ENCODE measurements at regions not wholly inside any gene's neighbourhood (a gene's known extent, or its start where the extent isn't known, plus 50 kb on each side); places are given as distances from the start of the nearest gene placed in this dataset.

DNA sequence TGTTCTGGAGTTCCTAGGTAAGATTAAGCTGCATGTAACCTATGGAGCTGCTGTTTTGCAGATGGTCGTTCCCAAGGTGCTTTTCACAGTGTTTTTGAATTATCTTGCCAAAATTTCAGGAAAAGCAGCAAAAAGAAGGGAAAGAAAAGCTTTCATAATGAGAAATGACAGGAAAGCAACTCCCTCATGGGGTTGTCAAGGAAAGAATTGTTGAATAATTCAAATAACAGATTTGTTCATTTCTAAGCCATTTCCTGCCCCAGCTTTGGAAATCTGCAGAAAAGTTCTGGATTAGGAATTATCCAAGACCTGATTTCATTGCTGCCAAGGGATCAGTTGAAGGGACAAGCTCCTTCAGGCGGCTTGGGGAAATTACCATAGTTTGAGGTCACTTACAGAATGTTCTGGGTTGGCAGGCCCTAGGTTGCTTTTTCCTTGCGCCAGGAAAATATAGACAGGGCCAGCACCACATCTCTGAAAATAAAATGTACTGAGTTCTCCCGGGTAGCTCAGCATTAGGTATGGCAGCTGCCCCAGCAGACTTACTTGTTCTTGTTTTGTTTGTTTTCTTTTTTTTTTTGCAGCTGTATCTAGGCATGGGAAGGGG lies 354.7 kb downstream of the STIM2 start:
- Histone ChIP-seq H3K4me3 (no peak overlapping the region), H3K36me3 (replicated peaks in 1 of 2; ENCODE audit: insufficient read depth in 1 of 2, low read depth in 2 of 2) (no peaks in the 10 kb centered on the region), H3K27me3 (no peaks in the 10 kb centered on the region), H3K4me1 (no peaks in the 10 kb centered on the region), H3K27ac (no peak overlapping the region), H3K9me3 (no peaks in the 10 kb centered on the region)
- ATAC-seq = no peak
- TF ChIP-seq, protein P1, sequence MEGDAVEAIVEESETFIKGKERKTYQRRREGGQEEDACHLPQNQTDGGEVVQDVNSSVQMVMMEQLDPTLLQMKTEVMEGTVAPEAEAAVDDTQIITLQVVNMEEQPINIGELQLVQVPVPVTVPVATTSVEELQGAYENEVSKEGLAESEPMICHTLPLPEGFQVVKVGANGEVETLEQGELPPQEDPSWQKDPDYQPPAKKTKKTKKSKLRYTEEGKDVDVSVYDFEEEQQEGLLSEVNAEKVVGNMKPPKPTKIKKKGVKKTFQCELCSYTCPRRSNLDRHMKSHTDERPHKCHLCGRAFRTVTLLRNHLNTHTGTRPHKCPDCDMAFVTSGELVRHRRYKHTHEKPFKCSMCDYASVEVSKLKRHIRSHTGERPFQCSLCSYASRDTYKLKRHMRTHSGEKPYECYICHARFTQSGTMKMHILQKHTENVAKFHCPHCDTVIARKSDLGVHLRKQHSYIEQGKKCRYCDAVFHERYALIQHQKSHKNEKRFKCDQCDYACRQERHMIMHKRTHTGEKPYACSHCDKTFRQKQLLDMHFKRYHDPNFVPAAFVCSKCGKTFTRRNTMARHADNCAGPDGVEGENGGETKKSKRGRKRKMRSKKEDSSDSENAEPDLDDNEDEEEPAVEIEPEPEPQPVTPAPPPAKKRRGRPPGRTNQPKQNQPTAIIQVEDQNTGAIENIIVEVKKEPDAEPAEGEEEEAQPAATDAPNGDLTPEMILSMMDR (IDR thresholded peaks at IDR 0.05) = no peak
- no peak for TF ChIP-seq POLR2A (IDR thresholded peaks at IDR 0.05)
- 71 to 74% methylated on average over 4 of the region's 4 CpGs for WGBS, 2 donors
- intact Hi-C loops (cut with DNase I) = no loop called here
- no peak for DNase-seq

DNA sequence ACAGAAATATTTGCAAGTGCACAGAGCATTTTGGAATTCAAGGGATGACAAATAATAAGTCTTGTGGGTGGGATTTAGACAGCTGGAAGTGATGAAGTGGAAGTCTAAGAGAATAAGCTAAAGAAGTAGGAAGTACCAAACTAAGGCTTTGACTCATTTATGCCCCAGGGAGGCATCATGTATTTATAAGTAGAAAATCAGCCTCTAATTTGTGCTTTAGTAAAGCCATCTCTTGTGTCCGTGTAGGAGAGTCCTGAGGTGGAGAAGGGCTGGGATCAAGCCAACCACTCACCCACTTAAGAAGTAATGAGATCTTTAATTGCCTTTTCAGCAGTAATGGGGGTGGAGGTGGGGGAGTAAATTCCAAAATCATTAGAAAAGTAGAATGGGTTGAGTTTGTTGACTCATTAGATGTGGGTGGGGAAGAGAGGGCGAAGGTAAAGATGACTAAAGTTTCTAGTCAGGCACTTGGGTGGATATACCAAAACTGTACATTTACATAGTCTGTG lies 356.7 kb downstream of the STIM2 start:
- Histone ChIP-seq H3K4me3 (no peak overlapping the region), H3K9me3 (no peaks in the 10 kb centered on the region), H3K36me3 (replicated peaks in 1 of 2; ENCODE audit: insufficient read depth in 1 of 2, low read depth in 2 of 2) (no peaks in the 10 kb centered on the region), H3K27ac (no peak overlapping the region), H3K27me3 (no peaks in the 10 kb centered on the region), H3K4me1 (no peaks in the 10 kb centered on the region)
- WGBS, 2 donors = 57 to 66% methylated on average over 2 of the region's 2 CpGs
- intact Hi-C loops (cut with DNase I) = no loop called here
- ATAC-seq = no peak
- no peak for DNase-seq
- TF ChIP-seq, protein P1 (IDR thresholded peaks at IDR 0.05) = no peak
- no peak for TF ChIP-seq POLR2A (IDR thresholded peaks at IDR 0.05)

DNA sequence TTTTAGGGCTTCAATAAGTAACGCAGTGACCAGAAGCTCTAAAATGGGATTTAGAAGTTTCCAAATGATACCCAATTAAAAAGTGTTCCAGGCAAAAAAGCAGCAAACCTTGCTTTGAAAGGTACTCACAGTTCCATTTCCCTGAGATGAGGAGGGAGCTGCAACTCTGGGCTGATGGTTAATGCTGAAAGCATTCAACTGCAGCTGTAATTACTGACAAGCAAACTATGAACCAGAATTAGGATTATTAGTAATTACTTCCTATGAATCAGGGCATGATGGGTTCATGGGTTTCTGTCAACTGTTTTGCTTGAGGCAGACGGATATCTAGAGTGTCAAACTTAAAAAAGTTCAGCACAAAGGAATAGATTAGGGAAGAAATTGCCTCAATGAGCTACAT lies 357.4 kb downstream of the STIM2 start:
- intact Hi-C loops (cut with DNase I) = no loop called here
- no peaks in the 10 kb centered on the region for H3K9me3 ChIP-seq
- no peak overlapping the region for H3K4me3 ChIP-seq
- H3K4me1 ChIP-seq = no peaks in the 10 kb centered on the region
- no peaks in the 10 kb centered on the region for H3K36me3 ChIP-seq (replicated peaks in 1 of 2; ENCODE audit: insufficient read depth in 1 of 2, low read depth in 2 of 2)
- no peaks in the 10 kb centered on the region for H3K27me3 ChIP-seq
- H3K27ac ChIP-seq = no peak overlapping the region
- TF ChIP-seq, protein P1 (IDR thresholded peaks at IDR 0.05) = no peak
- no peak for TF ChIP-seq POLR2A (IDR thresholded peaks at IDR 0.05)
- ATAC-seq = no peak
- 58 to 60% methylated on average over 2 of the region's 2 CpGs for WGBS, 2 donors
- no peak for DNase-seq

DNA sequence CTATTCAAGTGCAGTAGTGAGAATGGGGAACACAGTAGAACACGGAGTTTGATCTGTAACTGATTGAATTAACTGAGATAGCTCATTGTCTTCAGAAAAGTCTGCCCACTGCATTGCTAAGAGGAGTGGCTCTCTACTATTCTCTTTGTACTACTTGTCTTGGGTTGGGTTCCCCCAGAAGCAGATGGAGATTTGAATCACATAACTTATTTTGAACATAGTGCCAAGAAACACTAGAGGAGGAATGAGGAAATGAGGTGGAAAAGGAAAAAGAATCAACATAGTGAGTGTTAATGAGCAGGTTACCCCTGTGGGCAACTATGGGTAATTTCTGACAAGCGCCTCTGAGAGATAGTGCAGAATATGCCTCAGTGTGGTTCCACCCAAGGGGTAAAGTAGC lies 362.7 kb downstream of the STIM2 start:
- H3K9me3 ChIP-seq = no peaks in the 10 kb centered on the region
- no peak for ATAC-seq
- no peaks in the 10 kb centered on the region for H3K36me3 ChIP-seq (replicated peaks in 1 of 2; ENCODE audit: insufficient read depth in 1 of 2, low read depth in 2 of 2)
- intact Hi-C loops (cut with DNase I) = no loop called here
- 54 to 73% methylated on average over 2 of the region's 2 CpGs for WGBS, 2 donors
- DNase-seq = no peak
- H3K4me3 ChIP-seq = no peak overlapping the region
- H3K27me3 ChIP-seq = no peaks in the 10 kb centered on the region
- TF ChIP-seq POLR2A (IDR thresholded peaks at IDR 0.05) = no peak
- TF ChIP-seq, protein P1 (IDR thresholded peaks at IDR 0.05) = no peak
- no peak overlapping the region for H3K27ac ChIP-seq
- H3K4me1 ChIP-seq = no peaks in the 10 kb centered on the region

DNA sequence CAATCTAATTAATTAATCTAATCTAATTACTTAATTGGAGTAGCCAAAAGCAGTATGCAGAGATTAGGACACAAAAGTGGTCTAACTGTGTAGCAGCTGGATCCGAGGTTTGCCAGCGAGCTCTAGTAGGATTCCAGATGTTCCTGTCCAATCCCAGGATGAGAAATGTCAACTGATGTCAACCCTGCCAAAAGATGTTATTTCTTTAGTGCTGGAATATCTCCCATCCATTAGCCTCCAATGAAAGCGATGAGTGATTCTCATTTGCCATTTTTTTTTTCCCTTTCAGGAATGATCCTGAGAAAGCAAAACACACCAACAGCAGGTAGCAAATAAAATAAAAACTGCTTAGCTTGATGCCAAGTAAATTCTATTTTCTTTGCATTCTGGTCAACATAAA lies 372.9 kb downstream of the STIM2 start:
- no peak overlapping the region for H3K27ac ChIP-seq
- no peaks in the 10 kb centered on the region for H3K27me3 ChIP-seq
- no peaks in the 10 kb centered on the region for H3K9me3 ChIP-seq
- no peaks in the 10 kb centered on the region for H3K36me3 ChIP-seq (replicated peaks in 1 of 2; ENCODE audit: insufficient read depth in 1 of 2, low read depth in 2 of 2)
- TF ChIP-seq, protein P1 (IDR thresholded peaks at IDR 0.05) = no peak
- no peak for TF ChIP-seq POLR2A (IDR thresholded peaks at IDR 0.05)
- no peak overlapping the region for H3K4me3 ChIP-seq
- ATAC-seq = no peak
- WGBS, 2 donors = 72 to 77% methylated on average over 3 of the region's 3 CpGs
- intact Hi-C loops (cut with DNase I) = no loop called here
- no peaks in the 10 kb centered on the region for H3K4me1 ChIP-seq
- DNase-seq = no peak

All from body of pancreas (tissue), 4 donors.